Heart left ventricle (tissue), 16 donors: ENCODE measurements at regions not wholly inside any gene's neighbourhood (a gene's known extent, or its start where the extent isn't known, plus 50 kb on each side); places are given as distances from the start of the nearest gene placed in this dataset.
A peak's percentile ranks its signal among the peaks of the same experiment; 100 is the strongest.

Experiments
- ATAC-seq, 4 donors: fragments of 200-7000 bp; cut with Tn5 transposase; one replicate each; pipeline ENCODE4 v1.9.1; 2020 to 2022; ENCODE audit warnings: moderate library complexity in 4 of 4, mild to moderate bottlenecking in 3 of 4, moderate number of reproducible peaks in 1 of 4
- DNase-seq, 5 donors: peaks; one replicate each; pipeline ENCODE4 v3.0.0-alpha.2; 2020
- H3K27ac ChIP-seq, 12 donors: fragments of 200-600 bp; sonication (generic) in 4 of 12; one replicate each; pipeline versions ENCODE4 v1.5.0 to v1.8.0; 2016 to 2022; ENCODE audit warnings: mild to moderate bottlenecking in 2 of 12
- H3K27me3 ChIP-seq, 9 donors: fragments of 200-600 bp; sonication (generic) in 2 of 9; one replicate each; pipeline versions ENCODE4 v1.5.1 to v1.8.0; 2016 to 2022; ENCODE audit warnings: mild to moderate bottlenecking in 3 of 9
- H3K36me3 ChIP-seq, 9 donors: fragments of 200-600 bp; sonication (generic) in 2 of 9; one replicate each; pipeline versions ENCODE4 v1.5.0 to v1.8.0; 2018 to 2022; ENCODE audit warnings: mild to moderate bottlenecking in 2 of 9
- H3K4me1 ChIP-seq, 12 donors: fragments of 200-600 bp; sonication (generic) in 4 of 12; one replicate each; pipeline versions ENCODE4 v1.5.0 to v1.8.0; 2016 to 2022; ENCODE audit warnings: mild to moderate bottlenecking in 3 of 12
- H3K4me3 ChIP-seq, 12 donors: fragments of 200-600 bp; sonication (generic) in 4 of 12; one replicate each; pipeline versions ENCODE4 v1.5.0 to v1.8.0; 2017 to 2022; ENCODE audit warnings: mild to moderate bottlenecking in 9 of 12, moderate library complexity in 4 of 12
- H3K9me3 ChIP-seq, 12 donors: fragments of 200-600 bp; sonication (generic) in 4 of 12; one replicate each; pipeline versions ENCODE4 v1.5.0 to v1.8.0; 2016 to 2022; ENCODE audit warnings: mild to moderate bottlenecking in 1 of 12
- CTCF ChIP-seq, 12 donors: fragments of 200-600 bp; sonication (generic) in 4 of 12; IDR thresholded peaks; one replicate each; pipeline versions ENCODE4 v1.5.0 to v1.8.0; 2018 to 2022; ENCODE audit warnings: antibody characterized with exemption in 12 of 12, mild to moderate bottlenecking in 5 of 12
- POLR2A ChIP-seq, 2 donors: fragments of 450-650 bp; IDR thresholded peaks; one replicate each; pipeline ENCODE4 v1.6.1; 2017; ENCODE audit warnings: antibody characterized with exemption in 2 of 2, mild to moderate bottlenecking in 2 of 2, moderate library complexity in 2 of 2
- WGBS, 4 donors: extraction: QIAGEN DNeasy Blood & Tissue Kit in 2 of 4; methylation state at CpG; one replicate each; pipeline versions ENCODE4 v1.1.5 to v1.1.7; 2013 to 2018; 5-methylcytosine and 5-hydroxymethylcytosine counted together
- intact Hi-C, 10 donors: fragments of 100-400 bp; cut with DNase I; formaldehyde crosslinking; loops; one replicate each; pipeline versions ENCODE4 v1.11.1 to v1.14.2; 2022
- donor health status: ischemic (EF 13 %, LVEDD 7.1; RV severe dilation, severe dysfunction).
- donor health status: healthy with polysubstance abuse.
- donor health status: DM: no; HTN: yes; CAD: no.
- donor health status: DM: no; HTN: no; CAD: no.
- donor health status: ischemic (EF 25% LVEDD 6.9; RV normal size, moderate dysfunction).
- donor health status: ischemic (EF 25% LVEDD 5.7; RV mildly dilated, moderate dysfunction).
- donor health status: healthy.
- donor health status: DM: yes; HTN: yes; CAD: no.
- donor health status: ischemic (EF 35%, LVEDD 5.7; RV mildly dilated, moderate dysfunction).
- donor health status: nonischemic (EF 11% LVEDD 7.7; RV severe dilation, severe dysfunction).
- donor health status: DM: yes; HTN: yes; CAD: no.
- donor health status: PGD.
- donor health status: ischemic (EF 29% LVEDD 5.4; RV normal size, mild dysfunction).
- donor health status: nonischemic (EF 23%, LVEDD 6.1; RV moderate dilation, normal function).

GRCh38 chr3:99543796-99544195 is 94.6 kb upstream of the COL8A1 start:
- 0 to 24% (median 0%) methylated on average over 1 of the region's 1 CpG for WGBS, 4 donors
- H3K9me3 ChIP-seq, result no peaks in the 10 kb centered on the region
- no peak overlapping the region for H3K4me3 ChIP-seq
- peaks cover 0 to 53% (median 25%) of the 10 kb centered on the region in 12 donors for H3K4me1 ChIP-seq
- H3K36me3 ChIP-seq, result no peaks in the 10 kb centered on the region
- intact Hi-C loops, result loop anchor here in 1 of 10 donors (5.0 to 10.0 kb wide), 2 partner anchors 41 to 121 kb away; no protein-coding TSS in a partner anchor
- ATAC-seq (no peak), DNase-seq (no peak)
- peak overlapping the region in 9 of 12 donors; percentile 1 to 78 (median 59) for H3K27ac ChIP-seq
- no peak for TF ChIP-seq CTCF (IDR thresholded peaks at IDR 0.05)
- no peak for TF ChIP-seq POLR2A (IDR thresholded peaks at IDR 0.05)
- no peaks in the 10 kb centered on the region for H3K27me3 ChIP-seq

- H3K27ac ChIP-seq, result peak overlapping the region in 5 of 12 donors; percentile 1 to 59 (median 8)
- whole genome bisulfite sequencing, 4 donors, result 47 to 53% (median 51%) methylated on average over 4 of the region's 4 CpGs
- DNase-seq, result no peak
- no peaks in the 10 kb centered on the region for H3K36me3 ChIP-seq
- H3K4me1 ChIP-seq, result peaks cover 0 to 46% (median 20%) of the 10 kb centered on the region in 12 donors
- intact Hi-C loops, result loop anchor here in 1 of 10 donors (5.0 to 10.0 kb wide), 2 partner anchors 41 to 122 kb away; no protein-coding TSS in a partner anchor
- H3K27me3 ChIP-seq, result no peaks in the 10 kb centered on the region
- no peak for TF ChIP-seq POLR2A (IDR thresholded peaks at IDR 0.05)
- TF ChIP-seq CTCF (IDR thresholded peaks at IDR 0.05), result no peak
- no peaks in the 10 kb centered on the region for H3K9me3 ChIP-seq
- H3K4me3 ChIP-seq, result no peak overlapping the region
- ATAC-seq, result peak in 3 of 4 donors; percentile 38 to 47 (median 39)
Observed at GRCh38 chr3:99542767-99543518, 95.5 kb upstream of the COL8A1 start.

- no peaks in the 10 kb centered on the region for H3K36me3 ChIP-seq
- H3K9me3 ChIP-seq, result no peaks in the 10 kb centered on the region
- intact Hi-C loops, result loop anchor here in 1 of 10 donors (5.0 to 10.0 kb wide), 2 partner anchors 39 to 124 kb away; no protein-coding TSS in a partner anchor
- ATAC-seq (no peak), DNase-seq (no peak)
- peaks cover 0 to 42% (median 16%) of the 10 kb centered on the region in 12 donors for H3K4me1 ChIP-seq
- WGBS, 4 donors, result 93 to 97% (median 93%) methylated on average over 1 of the region's 1 CpG
- no peaks in the 10 kb centered on the region for H3K27me3 ChIP-seq
- TF ChIP-seq CTCF (IDR thresholded peaks at IDR 0.05), result no peak
- no peak for TF ChIP-seq POLR2A (IDR thresholded peaks at IDR 0.05)
- no peak overlapping the region for H3K27ac ChIP-seq
- no peak overlapping the region for H3K4me3 ChIP-seq
Observed at GRCh38 chr3:99541181-99541580, 97.2 kb upstream of the COL8A1 start.

- DNase-seq (no peak), ATAC-seq (peak in 3 of 4 donors; percentile 16 to 38 (median 34))
- Histone ChIP-seq H3K27me3 (no peaks in the 10 kb centered on the region), H3K9me3 (no peaks in the 10 kb centered on the region), H3K36me3 (no peaks in the 10 kb centered on the region), H3K4me3 (no peak overlapping the region), H3K4me1 (peaks cover 0 to 18% (median 0%) of the 10 kb centered on the region in 12 donors), H3K27ac (peak overlapping the region in 5 of 12 donors; percentile 12 to 74 (median 16))
- TF ChIP-seq POLR2A (IDR thresholded peaks at IDR 0.05) (no peak), CTCF (IDR thresholded peaks at IDR 0.05) (no peak)
- 61 to 81% (median 75%) methylated on average over 4 of the region's 4 CpGs for WGBS, 4 donors
- intact Hi-C loops, result loop anchor here in 1 of 10 donors (5.0 kb wide), 1 partner anchor 35 kb away; no protein-coding TSS in a partner anchor
Observed at GRCh38 chr3:99537416-99537815, 101.0 kb upstream of the COL8A1 start.
